GM19438 (cell line): ENCODE measurements at regions not wholly inside any gene's neighbourhood (a gene's known extent, or its start where the extent isn't known, plus 50 kb on each side); places are given as distances from the start of the nearest gene placed in this dataset.
"Not testable (repeated sequence)": the region's sequence is repeated elsewhere in the genome, so short reads cannot be mapped to it uniquely, and the experiment has no call there.

Experiments used
- ATAC-seq: cut with Tn5 transposase; IDR thresholded peaks from one replicate; pipeline ENCODE4 v1.9.1; 2021; ENCODE audit warnings: low read depth; ENCODE audit not compliant: unreplicated experiment

DNA sequence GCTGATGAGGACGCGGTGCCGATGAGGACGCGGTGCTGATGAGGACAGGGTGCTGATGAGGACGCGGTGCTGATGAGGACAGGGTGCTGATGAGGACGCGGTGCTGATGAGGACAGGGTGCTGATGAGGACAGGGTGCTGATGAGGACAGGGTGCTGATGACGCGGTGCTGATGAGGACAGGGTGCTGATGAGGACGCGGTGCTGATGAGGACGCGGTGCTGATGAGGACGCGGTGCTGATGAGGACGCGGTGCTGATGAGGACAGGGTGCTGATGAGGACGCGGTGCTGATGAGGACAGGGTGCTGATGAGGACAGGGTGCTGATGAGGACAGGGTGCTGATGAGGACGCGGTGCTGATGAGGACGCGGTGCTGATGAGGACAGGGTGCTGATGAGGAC, 399.3 kb downstream of the SMOC2 start:
- ATAC-seq = not testable (repeated sequence)

DNA sequence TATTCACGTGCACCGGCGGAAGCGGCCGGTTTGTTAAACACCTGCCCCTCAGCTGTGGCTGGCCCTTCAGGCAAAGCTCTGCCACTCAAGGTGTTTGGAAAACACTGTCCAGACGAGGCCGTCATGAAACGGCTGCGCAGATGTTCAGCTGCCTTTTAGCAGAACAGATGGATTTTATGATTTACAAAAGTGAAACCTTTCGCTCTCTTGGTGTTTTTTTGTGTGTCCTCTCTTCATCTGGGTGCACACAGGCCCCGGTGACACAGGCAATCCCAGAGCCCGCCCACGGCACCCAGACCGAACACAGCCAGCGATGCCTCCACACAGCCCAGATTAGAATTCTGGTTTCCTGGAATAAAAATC, 397.0 kb downstream of the SMOC2 start:
- no peak for ATAC-seq

DNA sequence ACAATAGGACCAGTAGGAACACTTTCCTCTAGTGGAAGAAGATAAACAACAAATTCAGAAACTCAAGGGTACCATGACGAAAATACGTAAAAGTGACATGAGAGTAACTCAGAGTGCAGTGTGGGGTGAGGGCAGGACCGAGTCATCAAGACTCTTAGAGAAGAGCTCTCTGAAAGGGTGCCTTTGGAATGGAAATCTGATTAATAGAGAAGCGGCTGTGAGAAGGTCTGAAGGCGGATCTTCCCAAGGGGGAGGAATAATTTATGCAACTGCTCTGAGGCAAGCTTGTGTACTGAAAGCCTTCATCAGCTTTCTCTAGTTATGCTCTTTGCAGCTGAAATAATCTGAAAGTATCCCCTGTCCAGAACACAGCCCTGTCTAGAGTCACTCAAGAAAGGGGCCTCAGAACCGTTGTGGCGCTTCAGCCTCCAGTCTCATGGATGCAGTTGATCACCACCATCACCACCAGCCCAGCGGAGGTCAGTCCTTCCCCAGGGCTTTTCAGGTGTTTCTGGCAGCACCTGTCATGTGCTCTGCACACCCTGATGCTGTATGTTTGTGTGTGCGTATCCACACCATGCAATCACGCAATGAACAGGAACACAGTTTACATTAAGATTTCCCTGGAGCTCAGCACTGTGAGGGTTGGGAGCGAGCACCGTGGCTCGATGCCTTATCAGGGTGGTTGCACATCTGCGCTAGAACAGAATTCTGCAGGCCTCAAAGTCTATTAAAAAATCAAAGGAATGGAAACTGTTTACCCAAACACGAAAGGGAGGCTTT, 396.5 kb downstream of the SMOC2 start:
- ATAC-seq = no peak

DNA sequence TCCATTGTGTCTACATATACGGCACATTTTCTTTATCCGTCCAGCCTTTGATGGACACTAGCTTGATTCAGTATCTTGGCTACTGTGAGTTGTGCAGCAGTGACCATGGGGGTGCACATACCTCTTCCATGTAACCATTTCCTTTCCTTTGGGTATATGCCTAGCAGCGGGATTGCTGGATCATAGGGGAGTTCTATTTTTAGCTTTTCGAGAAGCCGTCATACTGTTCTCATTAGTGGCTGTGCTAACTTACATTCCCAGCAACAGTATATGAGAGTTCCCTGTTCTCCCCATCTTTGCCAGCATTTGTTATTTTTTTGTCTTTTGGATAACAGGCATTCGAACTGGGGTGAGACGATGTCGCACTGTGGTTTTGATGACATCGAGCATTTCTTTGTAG, 395.0 kb downstream of the SMOC2 start:
- ATAC-seq = no peak

DNA sequence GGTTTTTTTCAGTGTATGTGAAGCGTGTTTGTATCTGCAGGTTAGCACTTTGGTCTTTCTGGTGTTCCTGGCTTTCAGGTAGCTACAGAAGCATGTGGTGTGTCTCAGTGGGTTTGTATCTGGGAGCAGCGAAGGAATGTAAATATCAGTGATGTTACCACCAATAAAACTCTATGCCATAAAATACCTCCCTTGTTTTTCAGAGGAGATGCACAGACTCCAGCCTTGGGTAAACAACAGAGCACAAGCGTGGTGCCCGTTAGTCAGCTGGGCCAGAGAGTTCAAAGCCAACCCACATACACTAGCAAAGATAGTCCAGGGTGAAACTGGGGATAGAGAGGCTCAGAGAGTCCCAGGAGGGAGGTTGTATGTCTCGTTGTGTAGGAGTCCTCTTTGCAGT, 393.8 kb downstream of the SMOC2 start:
- ATAC-seq = no peak

DNA sequence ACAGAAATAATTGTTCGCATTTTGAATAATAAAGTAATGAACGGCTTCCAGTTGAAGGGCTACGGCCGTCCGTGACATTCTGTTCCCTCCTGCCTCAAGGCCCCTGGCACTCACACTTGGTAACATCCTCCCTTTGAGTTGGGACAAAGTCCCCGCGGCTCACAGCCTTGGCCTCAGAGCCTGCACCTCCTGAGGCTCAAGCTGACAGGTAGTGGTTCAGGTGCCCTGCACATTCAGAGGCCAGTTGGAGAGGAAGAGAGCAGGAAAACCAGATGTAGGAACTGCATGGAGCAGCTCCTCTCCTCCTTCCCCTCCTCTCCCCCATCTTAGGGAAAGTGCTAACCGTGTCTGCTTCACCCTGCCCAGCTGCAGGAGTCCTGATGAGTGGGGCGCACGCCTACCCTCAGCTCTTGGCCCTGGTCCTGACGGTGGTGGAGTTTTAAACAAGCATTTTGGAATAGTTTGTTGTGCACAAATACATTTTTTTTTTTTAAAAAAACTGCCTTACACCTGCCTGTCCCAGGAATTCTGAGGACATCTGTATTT, 393.1 kb downstream of the SMOC2 start:
- ATAC-seq = no peak

DNA sequence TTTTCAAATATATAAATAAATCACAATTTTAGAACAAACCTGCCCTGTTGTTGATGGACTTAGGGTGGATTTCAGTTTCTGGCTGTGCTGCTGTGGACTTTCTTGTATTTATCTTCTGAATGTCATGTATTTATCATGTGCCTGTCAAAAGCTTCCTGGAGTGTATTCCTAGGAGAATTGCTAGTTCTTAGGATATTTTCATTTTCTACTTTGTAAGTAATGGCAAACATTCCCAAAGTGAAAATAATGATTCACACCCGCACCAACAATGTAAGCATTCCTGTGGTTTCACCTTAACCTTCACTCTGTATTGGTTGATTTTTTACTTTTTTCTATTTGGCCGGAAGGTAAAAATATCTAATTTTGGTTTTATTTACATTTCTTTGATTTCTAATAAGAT, 387.8 kb downstream of the SMOC2 start:
- no peak for ATAC-seq

DNA sequence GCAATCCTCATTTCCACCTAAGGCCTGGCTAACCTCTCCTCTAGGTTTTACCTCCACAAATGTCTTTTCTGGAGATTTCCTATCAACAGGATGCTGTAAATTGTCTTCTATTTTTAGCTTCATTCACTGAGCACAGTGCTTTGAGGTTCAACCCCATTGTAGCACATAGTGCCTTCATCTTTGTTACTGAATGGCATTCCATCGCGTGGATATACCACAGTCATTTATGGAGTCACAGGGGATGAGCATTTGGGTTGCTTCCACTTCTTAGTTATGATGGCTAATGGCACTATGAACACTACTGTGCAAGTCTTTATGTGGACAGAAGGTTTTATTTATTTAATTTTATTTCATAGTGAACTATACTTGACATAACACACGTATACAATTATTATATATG, 387.1 kb downstream of the SMOC2 start:
- no peak for ATAC-seq

DNA sequence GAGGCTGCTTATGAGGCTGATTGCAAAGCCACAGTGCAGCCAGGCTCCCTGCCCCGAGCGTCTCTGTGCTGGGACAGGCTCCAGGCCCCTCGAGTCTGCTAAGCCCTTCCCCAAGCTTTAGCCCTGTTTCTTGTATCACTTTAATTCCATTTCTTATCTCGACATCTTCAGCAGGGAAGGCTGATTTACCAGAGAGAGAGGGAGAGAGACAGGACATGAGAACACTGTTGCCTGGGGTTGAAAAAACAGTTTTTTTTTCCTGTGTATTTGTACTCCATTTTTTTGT, 386.5 kb downstream of the SMOC2 start:
- ATAC-seq = no peak

DNA sequence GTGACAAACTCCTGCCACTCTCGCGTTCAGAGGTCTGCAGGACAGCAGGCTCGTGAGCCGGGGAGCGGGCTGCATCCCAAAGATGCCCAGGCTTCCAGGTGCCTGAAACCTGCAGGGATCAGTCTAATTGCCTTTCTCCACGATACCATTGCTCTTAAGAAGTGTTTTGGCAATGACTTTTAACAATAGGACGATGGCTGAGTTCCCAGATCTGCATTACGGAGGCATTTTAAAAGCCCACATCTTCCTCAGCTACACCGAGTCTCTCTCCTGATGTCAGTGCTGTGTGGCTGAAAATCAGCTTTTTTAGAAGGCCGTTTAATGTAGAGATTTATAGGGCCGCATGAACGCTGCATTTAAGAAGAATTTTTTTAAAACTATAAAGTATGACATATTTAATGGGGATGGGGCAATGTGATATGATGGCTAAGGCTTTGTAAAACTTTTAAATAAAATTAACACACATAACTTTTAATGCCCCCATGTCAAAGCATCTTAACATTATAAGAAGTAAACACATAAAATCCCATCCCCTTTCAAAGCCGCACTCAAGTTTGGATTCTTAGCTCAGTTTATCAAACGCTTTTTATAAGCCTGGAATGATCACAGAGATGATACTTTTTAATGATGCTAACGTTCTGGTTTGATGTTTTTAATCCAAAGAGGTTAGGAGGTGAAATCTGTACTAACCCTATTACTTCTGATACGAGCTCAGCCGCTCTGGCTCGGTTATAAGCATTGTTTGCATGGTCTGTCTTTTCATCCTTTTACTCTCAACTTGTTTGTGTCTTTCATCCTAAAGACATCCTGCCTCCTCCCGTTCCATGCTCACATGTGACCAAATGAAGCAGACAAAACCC, 386.0 kb downstream of the SMOC2 start:
- no peak for ATAC-seq

DNA sequence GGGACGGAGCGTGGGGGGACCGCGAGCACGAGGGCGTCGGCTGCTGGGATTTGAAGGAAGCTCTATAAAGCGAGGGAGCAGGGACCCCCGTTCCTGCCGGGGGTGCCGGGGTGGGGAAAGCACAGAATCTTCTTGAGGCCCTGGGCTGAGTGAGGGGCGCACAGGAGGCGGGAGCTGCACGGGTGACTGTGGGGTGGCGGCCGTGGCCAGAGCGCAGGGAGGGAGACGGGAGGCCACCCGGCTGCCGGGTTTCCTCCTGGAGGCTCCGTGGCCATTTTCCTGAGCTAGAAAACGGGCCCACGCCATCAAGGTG, 385.1 kb downstream of the SMOC2 start:
- ATAC-seq = no peak

DNA sequence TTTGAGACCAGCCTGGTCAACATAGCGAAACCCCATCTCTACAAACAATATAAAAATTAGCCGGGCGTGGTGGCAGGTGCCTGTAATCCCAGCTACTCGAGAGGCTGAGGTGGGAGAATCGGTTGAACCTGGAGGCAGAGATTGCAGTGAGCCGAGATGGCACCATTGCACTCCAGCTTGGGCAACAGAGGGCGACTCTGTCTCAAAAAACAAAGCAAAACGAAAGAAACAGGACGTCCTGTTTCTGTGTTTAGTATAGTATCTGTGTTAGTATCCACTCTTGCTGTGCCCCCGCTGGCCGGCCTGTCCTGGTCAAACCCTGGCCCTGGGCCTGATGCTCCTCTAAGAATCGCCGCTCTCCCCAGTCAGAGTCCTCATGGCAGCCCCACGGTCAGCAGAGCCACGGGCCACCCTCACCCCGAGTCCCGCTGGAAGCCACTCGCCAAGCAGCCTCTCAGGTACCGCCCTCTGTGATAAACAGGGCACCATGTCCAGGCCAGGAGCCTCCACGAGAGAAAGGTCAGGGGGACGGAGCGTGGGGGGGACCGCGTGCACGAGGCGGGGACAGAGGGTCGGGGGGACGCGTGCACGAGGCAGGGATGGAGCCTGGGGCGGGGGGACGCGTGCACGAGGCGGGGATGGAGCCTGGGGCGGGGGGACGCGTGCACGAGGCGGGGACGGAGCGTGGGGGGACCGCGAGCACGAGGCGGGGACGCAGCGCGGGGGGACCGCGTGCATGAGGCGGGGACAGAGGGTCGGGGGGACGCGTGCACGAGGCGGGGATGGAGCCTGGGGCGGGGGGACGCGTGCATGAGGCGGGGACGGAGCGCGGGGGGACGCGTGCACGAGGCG, 384.5 kb downstream of the SMOC2 start:
- no peak for ATAC-seq

DNA sequence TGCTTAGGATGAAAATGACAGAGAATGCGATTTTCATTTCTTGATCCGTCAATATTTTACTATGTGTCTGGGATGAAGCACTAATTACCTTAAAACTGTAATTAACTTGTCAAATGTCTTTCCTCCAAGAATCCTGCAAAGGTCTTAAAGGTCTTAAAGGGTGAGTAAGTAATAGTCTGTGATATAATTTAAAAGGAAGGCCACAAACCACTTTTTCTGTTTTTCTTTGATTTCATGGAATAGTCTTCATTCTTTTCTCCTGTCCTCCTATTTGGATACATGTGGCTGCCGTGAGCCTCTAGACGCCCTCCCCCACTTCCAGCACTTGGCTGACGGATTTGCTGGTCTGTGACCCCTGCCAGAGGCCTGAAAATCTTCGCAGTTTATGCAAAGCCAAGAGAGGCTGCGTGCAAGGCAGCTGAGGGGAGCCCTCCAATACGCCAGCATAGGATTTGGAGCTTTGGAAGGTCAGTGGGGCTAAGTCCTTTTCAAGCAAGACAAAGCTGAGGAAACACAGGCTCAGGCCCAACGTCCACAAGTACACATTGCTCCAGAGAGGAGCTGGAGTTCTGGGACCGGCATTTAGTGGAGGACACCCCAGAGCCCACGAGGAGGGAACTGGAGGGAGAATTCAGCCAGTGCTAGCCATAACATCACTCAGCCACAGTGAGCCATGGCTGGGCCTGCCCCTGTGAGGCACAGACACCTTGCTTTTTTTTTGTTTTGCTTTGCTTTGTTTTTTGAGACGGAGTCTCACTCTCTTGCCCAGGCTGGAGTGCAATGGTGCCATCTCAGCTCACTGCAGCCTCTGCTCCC, 382.6 kb downstream of the SMOC2 start:
- no peak for ATAC-seq

DNA sequence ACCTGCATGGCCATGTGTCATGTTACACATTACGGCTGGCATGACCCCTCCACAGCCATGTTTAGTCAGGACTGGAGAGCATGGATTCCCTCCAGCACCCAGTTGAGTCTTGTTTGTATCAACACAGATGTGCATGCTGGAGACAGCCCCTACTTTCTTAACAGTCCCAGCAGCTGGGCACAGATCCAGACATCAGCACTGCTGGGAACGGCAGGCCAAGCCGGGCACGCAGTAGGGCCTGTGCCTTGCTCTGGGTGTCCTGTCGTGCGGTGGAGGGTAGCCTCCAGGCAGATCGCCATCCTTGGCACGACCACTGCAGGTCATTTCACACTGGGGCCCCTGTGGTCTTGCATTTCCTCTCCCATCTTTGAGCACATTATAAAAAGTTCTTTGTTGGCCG, 381.4 kb downstream of the SMOC2 start:
- ATAC-seq = no peak

DNA sequence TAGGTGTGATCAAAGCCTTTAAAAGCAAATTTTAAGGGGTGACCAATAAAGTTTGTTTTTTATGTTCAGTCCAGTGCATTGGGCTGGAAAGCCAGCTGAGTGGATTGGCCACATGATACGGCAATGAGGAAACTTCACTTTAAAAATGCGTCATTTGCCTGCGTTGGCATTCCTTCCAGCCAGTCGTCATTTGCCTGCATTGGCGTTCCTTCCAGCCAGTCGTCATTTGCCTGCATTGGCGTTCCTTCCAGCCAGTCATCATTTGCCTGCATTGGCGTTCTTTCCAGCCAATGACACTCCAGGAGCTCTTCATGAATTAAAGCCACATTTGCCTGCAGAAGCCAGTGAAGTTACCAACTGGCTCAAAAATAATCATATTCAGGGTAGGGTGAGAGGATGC, 378.6 kb downstream of the SMOC2 start:
- ATAC-seq = no peak

DNA sequence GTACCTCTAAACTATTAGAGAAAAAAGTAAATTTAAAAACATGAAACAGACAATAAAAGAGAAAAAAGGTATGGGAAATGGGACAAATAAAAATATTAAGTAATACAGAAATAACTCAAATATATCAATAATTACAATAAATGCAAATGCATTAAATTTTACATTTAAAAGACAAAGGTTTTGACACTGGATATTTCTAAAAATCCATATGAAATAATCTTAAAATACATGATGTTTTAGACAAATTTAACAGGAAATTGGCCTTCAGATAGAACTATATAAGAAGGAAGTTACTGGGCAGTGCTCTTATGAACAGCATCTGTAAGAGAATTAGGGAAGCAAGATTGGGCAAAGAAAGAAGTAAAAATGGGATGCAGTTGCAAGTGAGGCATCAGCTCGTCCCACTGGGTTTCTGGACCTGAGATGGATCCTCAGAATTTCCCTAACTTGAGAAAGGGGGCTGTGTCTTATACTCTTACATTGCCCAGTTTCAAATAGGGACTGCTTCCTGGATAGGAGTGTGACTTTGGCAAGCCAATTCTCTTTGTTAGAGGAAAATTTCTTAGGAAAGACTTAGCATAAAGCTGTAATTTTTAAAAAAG, 376.7 kb downstream of the SMOC2 start:
- no peak for ATAC-seq

DNA sequence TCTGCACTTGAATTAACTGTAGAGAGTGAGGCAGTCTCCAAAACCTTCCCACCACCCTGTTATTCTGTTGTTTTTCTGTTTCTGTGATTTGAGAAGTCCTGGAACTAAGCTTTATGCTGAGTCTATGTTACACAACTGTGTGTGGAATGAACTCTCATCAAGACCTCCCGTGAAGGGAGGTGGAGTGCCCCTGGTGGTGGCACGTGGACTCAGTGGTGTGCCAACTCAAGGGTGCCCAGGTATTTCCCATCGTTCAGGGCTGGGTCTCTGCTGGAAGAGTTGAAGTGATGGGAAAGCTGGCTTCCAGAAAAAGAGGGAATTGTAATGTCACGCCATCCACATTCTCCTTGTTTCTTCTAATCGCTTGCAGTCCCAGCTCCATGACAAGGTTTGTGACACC, 374.2 kb downstream of the SMOC2 start:
- ATAC-seq = no peak

DNA sequence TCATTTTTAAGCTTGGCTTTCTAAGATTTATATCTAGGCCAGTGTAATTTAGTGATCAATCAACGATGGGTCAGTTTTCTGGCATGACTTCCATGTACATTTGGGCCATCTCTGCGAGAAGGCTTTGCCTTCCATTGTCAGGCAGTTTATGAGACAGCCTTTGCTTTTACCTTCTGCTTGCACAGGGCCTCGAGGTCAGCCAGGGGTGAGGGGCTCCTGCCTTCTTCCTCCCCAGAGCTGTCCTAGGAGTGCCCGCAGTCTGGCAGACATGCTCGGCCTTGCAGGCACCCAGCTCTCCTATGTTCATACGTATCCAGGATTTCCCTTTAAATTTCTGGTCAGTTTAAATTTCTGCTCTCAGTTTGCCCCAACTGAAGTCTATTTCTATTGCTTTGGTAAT, 367.2 kb downstream of the SMOC2 start:
- ATAC-seq = no peak

DNA sequence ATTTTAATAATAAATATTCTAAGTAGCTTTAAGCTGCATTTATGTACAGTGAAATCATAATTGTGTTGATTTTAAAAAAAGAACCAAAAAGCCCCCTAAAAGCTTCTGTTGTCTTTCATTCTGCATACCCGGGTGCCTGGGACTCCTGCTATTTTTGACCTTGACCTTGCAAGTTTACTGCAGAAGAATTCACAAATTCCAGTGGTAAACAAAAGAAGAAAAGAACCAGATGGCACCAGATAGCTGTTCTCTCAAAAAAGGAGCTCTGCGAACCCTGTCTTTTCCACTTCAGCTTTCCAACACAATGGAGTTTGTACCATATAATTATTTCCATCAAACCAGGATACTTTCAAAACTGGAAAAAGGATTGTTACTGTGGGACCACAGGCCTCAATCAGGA, 363.3 kb downstream of the SMOC2 start:
- no peak for ATAC-seq

DNA sequence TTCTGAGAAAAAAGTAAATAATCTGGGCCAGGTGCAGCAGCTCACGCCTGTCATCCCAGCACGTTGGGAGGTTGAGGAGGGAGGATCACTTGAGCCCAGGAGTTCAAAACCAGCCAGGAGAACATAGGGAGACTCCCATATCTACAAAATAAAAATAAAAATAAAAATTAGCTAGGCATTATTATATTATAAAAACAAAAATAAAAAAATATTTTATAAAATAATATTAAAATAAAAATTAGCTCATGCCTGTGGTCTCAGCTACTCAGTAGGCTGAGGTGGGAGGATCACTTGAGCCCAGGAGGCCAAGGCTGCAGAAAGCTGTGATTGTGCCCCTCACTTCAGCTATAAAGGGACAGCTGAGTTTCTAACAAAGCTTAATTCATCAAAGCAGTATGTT, 362.9 kb downstream of the SMOC2 start:
- ATAC-seq = no peak
